Mesenchymal stem cell (in vitro differentiated cells and primary cell): ENCODE measurements at regions not wholly inside any gene's neighbourhood (a gene's known extent, or its start where the extent isn't known, plus 50 kb on each side); places are given as distances from the start of the nearest gene placed in this dataset.
A peak's percentile ranks its signal among the peaks of the same experiment; 100 is the strongest.

Source experiments
- DNase-seq: peaks from one replicate; pipeline ENCODE4 v3.0.0-alpha.2; 2013
- H2AFZ ChIP-seq: one replicate; pipeline ENCODE4 v1.6.1; 2013; ENCODE audit warnings: low read depth, mild to moderate bottlenecking, control low read depth, inconsistent platforms, low read length, moderate library complexity
- H2AK5ac ChIP-seq: 2 replicates; pipeline ENCODE4 v1.6.1; 2013; ENCODE audit warnings: low read length, moderate library complexity, mild to moderate bottlenecking, inconsistent platforms; ENCODE audit not compliant: severe bottlenecking
- H2BK120ac ChIP-seq: one replicate; pipeline ENCODE4 v1.6.1; 2013; ENCODE audit warnings: low read depth, mild to moderate bottlenecking, inconsistent platforms, low read length, moderate library complexity
- H2BK12ac ChIP-seq, 2 experiments: one replicate each; pipeline ENCODE4 v1.6.1; 2013; ENCODE audit warnings: inconsistent platforms in 2 of 2, low read length in 2 of 2, mild to moderate bottlenecking in 2 of 2, moderate library complexity in 2 of 2, control low read depth in 1 of 2
- H2BK15ac ChIP-seq: one replicate; pipeline ENCODE4 v1.6.1; 2013; ENCODE audit warnings: mild to moderate bottlenecking, low read depth, inconsistent platforms; ENCODE audit not compliant: poor library complexity, severe bottlenecking
- H2BK5ac ChIP-seq: 2 replicates; pipeline ENCODE4 v1.6.1; 2013; ENCODE audit warnings: low read depth, mild to moderate bottlenecking, low read length, control low read depth, inconsistent platforms; ENCODE audit not compliant: poor library complexity, severe bottlenecking
- H3K14ac ChIP-seq, 2 experiments: one replicate each; pipeline ENCODE4 v1.6.1; 2013; ENCODE audit warnings: inconsistent platforms in 2 of 2, low read length in 2 of 2, control low read depth in 1 of 2, mild to moderate bottlenecking in 1 of 2, moderate library complexity in 1 of 2
- H3K18ac ChIP-seq, 2 experiments: one replicate each; pipeline ENCODE4 v1.6.1; 2013; ENCODE audit warnings: inconsistent platforms in 2 of 2, low read length in 2 of 2, control low read depth in 1 of 2, low read depth in 1 of 2, mild to moderate bottlenecking in 1 of 2
- H3K23ac ChIP-seq, 2 experiments: one replicate each; pipeline ENCODE4 v1.6.1; 2013; ENCODE audit warnings: inconsistent platforms in 2 of 2, low read length in 2 of 2, mild to moderate bottlenecking in 2 of 2, moderate library complexity in 2 of 2, control low read depth in 1 of 2
- H3K27ac ChIP-seq: 2 replicates; pipeline ENCODE4 v1.5.1; 2013; ENCODE audit warnings: mild to moderate bottlenecking, moderate library complexity, low read length, control low read depth, inconsistent platforms; ENCODE audit not compliant: poor library complexity, severe bottlenecking
- H3K27me3 ChIP-seq, 2 experiments: 2 replicates each; pipeline versions ENCODE4 v1.6.1 to v1.7.0; 2013; ENCODE audit warnings: low read length in 2 of 2, mild to moderate bottlenecking in 2 of 2, moderate library complexity in 2 of 2, control low read depth in 1 of 2, inconsistent platforms in 1 of 2; ENCODE audit not compliant: control insufficient read depth in 1 of 2, insufficient read depth in 1 of 2
- H3K36me3 ChIP-seq, 2 experiments: 2 replicates each; pipeline versions ENCODE4 v1.6.1 to v1.7.0; 2013; ENCODE audit warnings: low read length in 2 of 2, control low read depth in 1 of 2, inconsistent platforms in 1 of 2, low read depth in 1 of 2, mild to moderate bottlenecking in 1 of 2; ENCODE audit not compliant: insufficient read depth in 2 of 2, control insufficient read depth in 1 of 2
- H3K4ac ChIP-seq, 2 experiments: one replicate each; pipeline ENCODE4 v1.6.1; 2013; ENCODE audit warnings: inconsistent platforms in 2 of 2, low read length in 2 of 2, mild to moderate bottlenecking in 2 of 2, moderate library complexity in 2 of 2, control low read depth in 1 of 2, low read depth in 1 of 2
- H3K4me1 ChIP-seq: 2 replicates; pipeline ENCODE4 v1.6.1; 2013; ENCODE audit warnings: low read depth, low read length, control low read depth; ENCODE audit not compliant: control insufficient read depth, insufficient read depth
- H3K4me2 ChIP-seq: 2 replicates; pipeline ENCODE4 v1.6.1; 2013; ENCODE audit warnings: low read length, mild to moderate bottlenecking, inconsistent platforms; ENCODE audit not compliant: poor library complexity, severe bottlenecking
- H3K4me3 ChIP-seq, 2 experiments: 2 replicates each; pipeline versions ENCODE4 v1.5.1 to v1.7.0; 2013; ENCODE audit warnings: low read length in 2 of 2, mild to moderate bottlenecking in 2 of 2, control low read depth in 1 of 2, low read depth in 1 of 2; ENCODE audit not compliant: insufficient read depth in 1 of 2
- H3K79me1 ChIP-seq: replicated peaks from 2 replicates; pipeline ENCODE4 v1.6.1; 2013; ENCODE audit warnings: mild to moderate bottlenecking, control low read depth, low read length, inconsistent platforms; ENCODE audit not compliant: poor library complexity, severe bottlenecking
- H3K9ac ChIP-seq: 2 replicates; pipeline ENCODE4 v1.7.0; 2013; ENCODE audit warnings: mild to moderate bottlenecking, low read length, moderate library complexity
- H3K9me3 ChIP-seq: 2 replicates; pipeline ENCODE4 v1.7.0; 2013; ENCODE audit warnings: mild to moderate bottlenecking, low read length; ENCODE audit not compliant: control insufficient read depth
- H4K8ac ChIP-seq: one replicate; pipeline ENCODE4 v1.6.1; 2013; ENCODE audit warnings: inconsistent platforms, mild to moderate bottlenecking, low read length, moderate library complexity
- H4K91ac ChIP-seq: one replicate; pipeline ENCODE4 v1.6.1; 2013; ENCODE audit warnings: mild to moderate bottlenecking, low read length, inconsistent platforms
- WGBS: methylation state at CpG from one replicate; pipeline ENCODE4 v1.1.7; 2013; ENCODE audit warnings: mixed read lengths; 5-methylcytosine and 5-hydroxymethylcytosine counted together

DNA sequence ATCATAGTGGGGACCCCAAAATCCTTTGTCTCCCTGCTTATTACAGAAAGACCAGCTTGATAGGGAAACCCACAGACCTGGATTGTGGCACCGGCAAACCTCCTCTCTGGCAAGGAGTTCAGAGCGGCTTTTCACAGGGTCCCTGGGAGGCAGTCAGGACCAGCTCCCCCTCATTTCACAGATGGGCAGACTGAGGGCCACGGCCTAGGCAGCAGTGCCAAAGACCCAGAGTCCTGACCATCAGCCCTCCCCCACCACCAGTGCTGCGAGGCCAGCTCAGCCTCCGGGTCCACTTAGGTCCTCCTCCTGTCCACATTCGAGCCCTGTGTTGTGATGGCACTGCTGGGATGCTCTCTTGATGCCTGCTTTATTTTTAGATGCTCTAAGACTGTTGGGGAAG lies 57.2 kb downstream of the CAMK2N1 start:
- Histone ChIP-seq H3K9me3 (peaks cover 21% of the 10 kb centered on the region), H4K91ac (no peak overlapping the region), H3K27ac (no peak overlapping the region), H2BK5ac (no peak overlapping the region), H3K9ac (peak overlapping the region; percentile 28), H2BK12ac (peak overlapping the region in 1 of 2 experiments; percentile 9), H3K27me3 (peaks cover 0 to 19% of the 10 kb centered on the region in 2 experiments), H3K18ac (peak overlapping the region in 1 of 2 experiments; percentile 14), H3K14ac (no peak overlapping the region), H2BK120ac (no peak overlapping the region), H2AFZ (no peak overlapping the region), H3K79me1 (no peaks in the 10 kb centered on the region), H3K36me3 (no peaks in the 10 kb centered on the region), H3K4me3 (no peak overlapping the region), H3K4me2 (no peak overlapping the region), H2AK5ac (no peak overlapping the region), H3K4me1 (peaks cover 12% of the 10 kb centered on the region), H3K4ac (no peak overlapping the region), H3K23ac (no peak overlapping the region), H2BK15ac (peak overlapping the region; percentile 85), H4K8ac (no peak overlapping the region)
- DNase-seq: no peak
- WGBS: 78% methylated on average over 6 of the region's 6 CpGs

- no peaks in the 10 kb centered on the region for H3K79me1 ChIP-seq
- no peak overlapping the region for H2AFZ ChIP-seq
- peak; percentile 90 for DNase-seq
- H3K14ac ChIP-seq: no peak overlapping the region
- no peak overlapping the region for H2BK5ac ChIP-seq
- no peaks in the 10 kb centered on the region for H3K36me3 ChIP-seq
- H2AK5ac ChIP-seq: peak overlapping the region; percentile 54
- H4K8ac ChIP-seq: peak overlapping the region; percentile 92
- peak overlapping the region; percentile 7 to 72 for H3K18ac ChIP-seq
- H3K27me3 ChIP-seq: peaks cover 1 to 9% of the 10 kb centered on the region in 2 experiments
- H2BK120ac ChIP-seq: peak overlapping the region; percentile 64
- no peak overlapping the region for H2BK15ac ChIP-seq
- H3K9ac ChIP-seq: peak overlapping the region; percentile 71
- no peak overlapping the region for H3K23ac ChIP-seq
- peak overlapping the region; percentile 90 for H4K91ac ChIP-seq
- WGBS: 26% methylated on average over 4 of the region's 4 CpGs
- peak overlapping the region; percentile 20 for H3K27ac ChIP-seq
- no peak overlapping the region for H3K4ac ChIP-seq
- H3K4me2 ChIP-seq: no peak overlapping the region
- H2BK12ac ChIP-seq: peak overlapping the region; percentile 11 to 99
- peak overlapping the region in 1 of 2 experiments; percentile 27 for H3K4me3 ChIP-seq
- peaks cover 40% of the 10 kb centered on the region for H3K9me3 ChIP-seq
- H3K4me1 ChIP-seq: peaks cover 12% of the 10 kb centered on the region
Measured at GRCh38 chr1:20426923-20427322, 59.1 kb downstream of the CAMK2N1 start.

DNA sequence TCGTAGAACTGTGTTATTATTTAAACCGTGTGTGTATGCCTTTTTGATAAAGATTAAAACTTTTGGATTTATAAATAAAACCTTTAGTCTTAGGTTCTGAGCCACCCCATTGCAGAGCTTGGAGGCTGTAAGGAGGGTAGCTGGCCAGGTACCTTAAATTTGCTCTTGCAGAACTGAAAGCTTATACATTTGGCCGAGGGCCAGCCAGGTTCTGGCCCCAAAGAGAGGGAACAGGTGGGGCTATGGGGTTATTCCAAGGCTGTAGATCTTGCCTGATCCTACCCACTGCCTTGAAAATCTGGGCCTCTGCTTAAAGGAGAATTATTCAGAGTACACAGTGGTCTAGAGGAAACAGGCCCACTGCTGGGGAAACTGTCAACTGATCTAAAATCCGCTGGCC lies 59.6 kb downstream of the CAMK2N1 start:
- Histone ChIP-seq H3K14ac (no peak overlapping the region), H4K91ac (peak overlapping the region; percentile 89), H2BK120ac (peak overlapping the region; percentile 64), H3K27ac (peak overlapping the region; percentile 20), H3K4me1 (peaks cover 12% of the 10 kb centered on the region), H3K9ac (peak overlapping the region; percentile 71), H3K18ac (peak overlapping the region; percentile 61 to 72), H3K79me1 (no peaks in the 10 kb centered on the region), H2BK15ac (no peak overlapping the region), H2AFZ (no peak overlapping the region), H3K27me3 (peaks cover 4 to 5% of the 10 kb centered on the region in 2 experiments), H2AK5ac (peak overlapping the region; percentile 54), H4K8ac (peak overlapping the region; percentile 81), H3K4me2 (no peak overlapping the region), H2BK12ac (peak overlapping the region; percentile 32 to 99), H3K9me3 (peaks cover 46% of the 10 kb centered on the region), H3K4me3 (peak overlapping the region in 1 of 2 experiments; percentile 27), H3K4ac (peak overlapping the region in 1 of 2 experiments; percentile 21), H2BK5ac (no peak overlapping the region), H3K36me3 (no peaks in the 10 kb centered on the region), H3K23ac (no peak overlapping the region)
- WGBS: 86% methylated on average over 4 of the region's 4 CpGs
- DNase-seq: no peak

GRCh38 chr1:20425622-20426021 lies 60.4 kb downstream of the CAMK2N1 start:
- peaks cover 12% of the 10 kb centered on the region for H3K4me1 ChIP-seq
- no peak overlapping the region for H2BK120ac ChIP-seq
- no peak overlapping the region for H4K8ac ChIP-seq
- 53% methylated on average over 2 of the region's 2 CpGs for WGBS
- no peaks in the 10 kb centered on the region for H3K36me3 ChIP-seq
- H3K9me3 ChIP-seq: peaks cover 53% of the 10 kb centered on the region
- no peak overlapping the region for H2BK12ac ChIP-seq
- no peaks in the 10 kb centered on the region for H3K79me1 ChIP-seq
- DNase-seq: no peak
- H3K4ac ChIP-seq: no peak overlapping the region
- no peak overlapping the region for H3K27ac ChIP-seq
- H3K14ac ChIP-seq: no peak overlapping the region
- no peak overlapping the region for H3K4me2 ChIP-seq
- no peak overlapping the region for H2BK5ac ChIP-seq
- H4K91ac ChIP-seq: no peak overlapping the region
- no peak overlapping the region for H3K18ac ChIP-seq
- H3K23ac ChIP-seq: no peak overlapping the region
- H3K27me3 ChIP-seq: peaks cover 1 to 4% of the 10 kb centered on the region in 2 experiments
- no peak overlapping the region for H3K9ac ChIP-seq
- no peak overlapping the region for H2BK15ac ChIP-seq
- no peak overlapping the region for H2AFZ ChIP-seq
- no peak overlapping the region for H3K4me3 ChIP-seq
- H2AK5ac ChIP-seq: no peak overlapping the region
